A549 (cell line): ENCODE measurements at regions not wholly inside any gene's neighbourhood (a gene's known extent, or its start where the extent isn't known, plus 50 kb on each side); places are given as distances from the start of the nearest gene placed in this dataset.

ENCODE experiments used
- FOSL2 ChIP-seq, 2 experiments: fragments of 450-650 bp in 1 of 2; fragments of >200 bp in 1 of 2; sonication (Bioruptor Twin) in 1 of 2; formaldehyde crosslinking; IDR thresholded peaks; 2 replicates each; pipeline versions ENCODE4 v1.5.0 to v1.6.1; 2016 to 2020; ENCODE audit warnings: mild to moderate bottlenecking in 1 of 2, moderate library complexity in 1 of 2
- HOXB13 ChIP-seq: fragments of 250-450 bp; sonication (Bioruptor Pico); IDR thresholded peaks from 2 replicates; pipeline ENCODE4 v1.5.0; 2020; ENCODE audit warnings: low read depth, mild to moderate bottlenecking, moderate library complexity
- KDM1A ChIP-seq: fragments of 200-600 bp; sonication (generic); IDR thresholded peaks from 2 replicates; pipeline ENCODE4 v1.6.1; 2016; ENCODE audit warnings: low read depth, mild to moderate bottlenecking
- KDM5A ChIP-seq: fragments of 200-600 bp; sonication (generic); IDR thresholded peaks from 2 replicates; pipeline ENCODE4 v1.6.1; 2016; ENCODE audit warnings: antibody characterized with exemption, mild to moderate bottlenecking
- MAFK ChIP-seq: fragments of 450-650 bp; IDR thresholded peaks from 2 replicates; pipeline ENCODE4 v1.6.1; 2014; ENCODE audit not compliant: partially characterized antibody
- POLR2A ChIP-seq: IDR thresholded peaks from 2 replicates; pipeline ENCODE4 v1.6.1; 2012; ENCODE audit warnings: mild to moderate bottlenecking, low read length
- REST ChIP-seq: fragments of 200-600 bp; sonication (generic); IDR thresholded peaks from 2 replicates; pipeline ENCODE4 v1.6.1; 2016; ENCODE audit warnings: antibody characterized with exemption, mild to moderate bottlenecking, moderate library complexity
- ZC3H11A ChIP-seq: fragments of 450-650 bp; IDR thresholded peaks from 2 replicates; pipeline ENCODE4 v1.6.1; 2014; ENCODE audit warnings: antibody characterized with exemption, mild to moderate bottlenecking
- TF ChIP-seq, protein P1 (sequence below): fragments of >200 bp; sonication (Bioruptor Twin); formaldehyde crosslinking; IDR thresholded peaks from 3 replicates; pipeline ENCODE4 v1.5.1; 2016

DNA sequence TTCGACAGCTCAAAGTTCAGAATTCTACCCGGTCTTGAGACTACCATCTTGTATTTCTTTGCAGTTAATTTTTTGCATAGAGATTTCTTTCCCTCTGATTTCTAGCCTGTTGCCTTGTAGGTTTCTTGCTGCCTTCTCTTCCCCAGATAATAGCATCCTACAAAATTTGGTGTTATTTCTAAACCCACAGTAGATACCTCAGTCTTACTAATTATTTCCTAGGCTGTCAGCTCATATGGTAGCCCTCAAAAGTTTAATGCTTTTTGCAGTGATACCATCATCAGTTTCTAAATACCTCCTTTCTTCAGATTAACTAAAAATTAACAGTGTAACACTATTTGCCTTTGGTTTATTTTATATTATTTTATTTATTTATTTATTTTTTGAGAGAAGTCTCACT lies 61.9 kb upstream of the TMPO start:
- no peak for TF ChIP-seq KDM1A
- TF ChIP-seq REST = no peak
- TF ChIP-seq, protein P1, sequence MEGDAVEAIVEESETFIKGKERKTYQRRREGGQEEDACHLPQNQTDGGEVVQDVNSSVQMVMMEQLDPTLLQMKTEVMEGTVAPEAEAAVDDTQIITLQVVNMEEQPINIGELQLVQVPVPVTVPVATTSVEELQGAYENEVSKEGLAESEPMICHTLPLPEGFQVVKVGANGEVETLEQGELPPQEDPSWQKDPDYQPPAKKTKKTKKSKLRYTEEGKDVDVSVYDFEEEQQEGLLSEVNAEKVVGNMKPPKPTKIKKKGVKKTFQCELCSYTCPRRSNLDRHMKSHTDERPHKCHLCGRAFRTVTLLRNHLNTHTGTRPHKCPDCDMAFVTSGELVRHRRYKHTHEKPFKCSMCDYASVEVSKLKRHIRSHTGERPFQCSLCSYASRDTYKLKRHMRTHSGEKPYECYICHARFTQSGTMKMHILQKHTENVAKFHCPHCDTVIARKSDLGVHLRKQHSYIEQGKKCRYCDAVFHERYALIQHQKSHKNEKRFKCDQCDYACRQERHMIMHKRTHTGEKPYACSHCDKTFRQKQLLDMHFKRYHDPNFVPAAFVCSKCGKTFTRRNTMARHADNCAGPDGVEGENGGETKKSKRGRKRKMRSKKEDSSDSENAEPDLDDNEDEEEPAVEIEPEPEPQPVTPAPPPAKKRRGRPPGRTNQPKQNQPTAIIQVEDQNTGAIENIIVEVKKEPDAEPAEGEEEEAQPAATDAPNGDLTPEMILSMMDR = no peak
- no peak for TF ChIP-seq KDM5A
- no peak for TF ChIP-seq FOSL2 (IDR thresholded peaks at IDR 0.05)
- TF ChIP-seq FOSL2 (CRISPR knock-in tag; IDR thresholded peaks at IDR 0.05) = no peak
- no peak for TF ChIP-seq POLR2A
- no peak for TF ChIP-seq HOXB13 (CRISPR knock-in tag)
- no peak for TF ChIP-seq ZC3H11A
- TF ChIP-seq MAFK = no peak
